Liver (tissue), 3 donors: ENCODE measurements at regions not wholly inside any gene's neighbourhood (a gene's known extent, or its start where the extent isn't known, plus 50 kb on each side); places are given as distances from the start of the nearest gene placed in this dataset.

ENCODE experiments used
- CTCF ChIP-seq: fragments of 150-350 bp; IDR thresholded peaks from 2 replicates; pipeline ENCODE4 v1.5.1; 2017; ENCODE audit warnings: improper control_type of control experiment, low read depth, low read length; ENCODE audit not compliant: missing input control
- FOXA1 ChIP-seq: IDR thresholded peaks from 2 replicates; pipeline ENCODE4 v1.6.1; 2016; ENCODE audit warnings: antibody characterized with exemption
- GABPA ChIP-seq, 2 donors: IDR thresholded peaks in 1 of 2; conservative IDR thresholded peaks in 1 of 2; 2 replicates each; pipeline ENCODE4 v1.6.1; 2016; ENCODE audit warnings: antibody characterized with exemption in 2 of 2, mild to moderate bottlenecking in 1 of 2, moderate library complexity in 1 of 2
- MAX ChIP-seq: IDR thresholded peaks from 2 replicates; pipeline ENCODE4 v1.6.1; 2016; ENCODE audit warnings: antibody characterized with exemption
- RAD21 ChIP-seq, 2 donors: IDR thresholded peaks; 2 replicates each; pipeline ENCODE4 v1.6.1; 2016; ENCODE audit warnings: antibody characterized with exemption in 2 of 2, mild to moderate bottlenecking in 2 of 2
- RXRA ChIP-seq, 2 donors: IDR thresholded peaks; 2 replicates each; pipeline ENCODE4 v1.6.1; 2017 to 2018; ENCODE audit warnings: antibody characterized with exemption in 2 of 2, mild to moderate bottlenecking in 1 of 2
- TAF1 ChIP-seq: conservative IDR thresholded peaks from 2 replicates; pipeline ENCODE4 v1.6.1; 2016; ENCODE audit warnings: antibody characterized with exemption, mild to moderate bottlenecking
- ZBTB33 ChIP-seq: IDR thresholded peaks from 2 replicates; pipeline ENCODE4 v1.6.1; 2016; ENCODE audit warnings: antibody characterized with exemption
- donor health status: healthy.
- donor health status: healthy.

GRCh38 chr15:81725590-81725989, 320.2 kb downstream of the MEX3B start:
- TF ChIP-seq CTCF (no peak), FOXA1 (no peak), GABPA (IDR thresholded peaks at IDR 0.05 in 1 of 2, conservative IDR thresholded peaks at IDR 0.05 in 1 of 2) (no peak), TAF1 (no peak), MAX (no peak), RXRA (IDR thresholded peaks at IDR 0.05) (no peak), RAD21 (IDR thresholded peaks at IDR 0.05) (no peak), ZBTB33 (no peak)
